OCI-LY3 (cell line): ENCODE measurements at regions not wholly inside any gene's neighbourhood (a gene's known extent, or its start where the extent isn't known, plus 50 kb on each side); places are given as distances from the start of the nearest gene placed in this dataset.
A peak's percentile ranks its signal among the peaks of the same experiment; 100 is the strongest.

Experiments
- H2AFZ ChIP-seq: fragments of 200-600, 300-600 bp; shearing (Covaris generic); 2 replicates; pipeline ENCODE4 v1.6.0; 2014; ENCODE audit warnings: antibody characterized with exemption, low read depth, low read length
- H3K27ac ChIP-seq: fragments of 200-600, 300-600 bp; sonication (generic); 2 replicates; pipeline ENCODE4 v1.5.1; 2014; ENCODE audit warnings: mild to moderate bottlenecking, low read length, moderate library complexity, mixed read lengths
- H3K27me3 ChIP-seq: fragments of 200-600, 300-600 bp; sonication (generic); 2 replicates; pipeline ENCODE4 v1.6.1; 2014; ENCODE audit warnings: low read depth, low read length, mixed read lengths
- H3K36me3 ChIP-seq: fragments of 200-600, 300-600 bp; sonication (generic); replicated peaks from 2 replicates; pipeline ENCODE3; 2014; ENCODE audit warnings: low read depth, low read length, mixed read lengths
- H3K4me1 ChIP-seq: fragments of 300-600, 200-600 bp; sonication (generic); 2 replicates; pipeline ENCODE4 v1.6.1; 2014; ENCODE audit warnings: low read length, mixed read lengths
- H3K4me2 ChIP-seq: fragments of 200-600, 300-600 bp; sonication (generic); 2 replicates; pipeline ENCODE4 v1.6.1; 2014; ENCODE audit warnings: low read length, mixed read lengths
- H3K4me3 ChIP-seq: fragments of 300-600, 200-600 bp; sonication (generic); 2 replicates; pipeline ENCODE4 v1.5.1; 2014; ENCODE audit warnings: antibody characterized with exemption, mild to moderate bottlenecking, low read length, moderate library complexity
- H3K79me2 ChIP-seq: fragments of 300-600, 200-600 bp; shearing (Covaris generic); 2 replicates; pipeline ENCODE4 v1.6.1; 2014; ENCODE audit warnings: mild to moderate bottlenecking, low read length, mixed read lengths
- H3K9ac ChIP-seq: fragments of 300-600, 200-600 bp; shearing (Covaris generic); 2 replicates; pipeline ENCODE4 v1.6.0; 2014; ENCODE audit warnings: mild to moderate bottlenecking, low read length, moderate library complexity
- H3K9me3 ChIP-seq: fragments of 200-600, 300-600 bp; shearing (Covaris generic); 2 replicates; pipeline ENCODE4 v1.6.1; 2014; ENCODE audit warnings: low read length, mixed read lengths; ENCODE audit not compliant: insufficient read depth
- H4K20me1 ChIP-seq: fragments of 200-600, 300-600 bp; sonication (generic); 2 replicates; pipeline ENCODE4 v1.6.1; 2016; ENCODE audit warnings: low read length, mixed read lengths; ENCODE audit not compliant: insufficient read depth
- EZH2phosphoT487 ChIP-seq: fragments of 200-600 bp; shearing (Covaris generic); IDR thresholded peaks from 2 replicates; pipeline ENCODE4 v1.6.1; 2018; ENCODE audit warnings: antibody characterized with exemption, mixed run types, low read depth
- TF ChIP-seq, protein P1 (sequence below): fragments of 200-600, 300-600 bp; sonication (generic); IDR thresholded peaks from 2 replicates; pipeline ENCODE4 v1.5.1; 2014; ENCODE audit warnings: antibody characterized with exemption, low read length, low read depth

DNA sequence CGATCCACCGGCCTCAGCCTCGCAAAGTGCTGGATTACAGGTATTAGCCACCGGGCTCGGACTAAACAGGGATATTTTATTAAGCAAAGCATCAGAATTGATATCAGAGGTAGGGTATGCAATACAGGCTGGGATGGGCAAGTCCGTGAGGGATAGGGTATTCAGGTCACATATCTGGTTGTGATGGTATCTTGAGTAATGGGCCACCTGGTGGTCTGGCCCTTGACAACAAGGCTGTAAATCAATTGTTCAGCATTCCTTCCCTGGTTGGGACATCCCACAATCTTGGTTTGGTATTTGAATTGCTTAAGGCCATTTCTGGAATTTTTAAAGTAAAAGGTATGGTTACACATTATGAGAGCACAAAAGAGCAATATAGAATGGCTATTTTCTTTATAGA lies 1588.0 kb downstream of the SLITRK1 start:
- no peak overlapping the region for H3K27ac ChIP-seq
- TF ChIP-seq, protein P1, sequence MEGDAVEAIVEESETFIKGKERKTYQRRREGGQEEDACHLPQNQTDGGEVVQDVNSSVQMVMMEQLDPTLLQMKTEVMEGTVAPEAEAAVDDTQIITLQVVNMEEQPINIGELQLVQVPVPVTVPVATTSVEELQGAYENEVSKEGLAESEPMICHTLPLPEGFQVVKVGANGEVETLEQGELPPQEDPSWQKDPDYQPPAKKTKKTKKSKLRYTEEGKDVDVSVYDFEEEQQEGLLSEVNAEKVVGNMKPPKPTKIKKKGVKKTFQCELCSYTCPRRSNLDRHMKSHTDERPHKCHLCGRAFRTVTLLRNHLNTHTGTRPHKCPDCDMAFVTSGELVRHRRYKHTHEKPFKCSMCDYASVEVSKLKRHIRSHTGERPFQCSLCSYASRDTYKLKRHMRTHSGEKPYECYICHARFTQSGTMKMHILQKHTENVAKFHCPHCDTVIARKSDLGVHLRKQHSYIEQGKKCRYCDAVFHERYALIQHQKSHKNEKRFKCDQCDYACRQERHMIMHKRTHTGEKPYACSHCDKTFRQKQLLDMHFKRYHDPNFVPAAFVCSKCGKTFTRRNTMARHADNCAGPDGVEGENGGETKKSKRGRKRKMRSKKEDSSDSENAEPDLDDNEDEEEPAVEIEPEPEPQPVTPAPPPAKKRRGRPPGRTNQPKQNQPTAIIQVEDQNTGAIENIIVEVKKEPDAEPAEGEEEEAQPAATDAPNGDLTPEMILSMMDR: no peak
- TF ChIP-seq EZH2phosphoT487: no peak
- H3K27me3 ChIP-seq: no peaks in the 10 kb centered on the region
- H2AFZ ChIP-seq: no peak overlapping the region
- H3K4me3 ChIP-seq: no peak overlapping the region
- no peaks in the 10 kb centered on the region for H3K36me3 ChIP-seq
- no peak overlapping the region for H3K9ac ChIP-seq
- H3K4me1 ChIP-seq: no peaks in the 10 kb centered on the region
- H4K20me1 ChIP-seq: no peaks in the 10 kb centered on the region
- no peak overlapping the region for H3K4me2 ChIP-seq
- no peaks in the 10 kb centered on the region for H3K79me2 ChIP-seq
- no peaks in the 10 kb centered on the region for H3K9me3 ChIP-seq

DNA sequence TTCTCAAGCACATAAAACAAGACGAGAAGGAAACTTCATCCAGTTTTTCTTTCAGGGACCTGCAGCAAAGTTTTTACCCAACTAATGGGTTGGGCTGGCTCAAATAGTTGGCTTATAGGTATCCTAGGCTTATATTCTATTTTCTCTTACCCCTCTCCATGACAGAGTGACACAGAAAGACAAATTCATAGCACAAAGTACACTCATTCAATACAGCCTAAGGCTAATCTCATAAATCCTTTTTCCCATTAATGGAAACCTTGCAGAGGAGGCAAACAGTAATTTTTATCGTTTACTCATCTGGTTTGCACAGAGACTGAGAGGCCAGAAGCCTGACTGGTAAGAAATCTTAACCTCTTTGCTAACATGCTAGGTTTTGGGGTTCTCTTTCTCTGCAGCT lies 1589.9 kb downstream of the SLITRK1 start:
- Histone ChIP-seq H4K20me1 (no peaks in the 10 kb centered on the region), H3K9ac (no peak overlapping the region), H3K4me2 (no peak overlapping the region), H3K27me3 (no peaks in the 10 kb centered on the region), H3K79me2 (no peaks in the 10 kb centered on the region), H3K4me1 (no peaks in the 10 kb centered on the region), H3K36me3 (no peaks in the 10 kb centered on the region), H3K27ac (no peak overlapping the region), H2AFZ (peak overlapping the region; percentile 57; the same call in 1 of the 2 replicates), H3K9me3 (no peaks in the 10 kb centered on the region), H3K4me3 (no peak overlapping the region)
- TF ChIP-seq EZH2phosphoT487: no peak
- TF ChIP-seq, protein P1: no peak

DNA sequence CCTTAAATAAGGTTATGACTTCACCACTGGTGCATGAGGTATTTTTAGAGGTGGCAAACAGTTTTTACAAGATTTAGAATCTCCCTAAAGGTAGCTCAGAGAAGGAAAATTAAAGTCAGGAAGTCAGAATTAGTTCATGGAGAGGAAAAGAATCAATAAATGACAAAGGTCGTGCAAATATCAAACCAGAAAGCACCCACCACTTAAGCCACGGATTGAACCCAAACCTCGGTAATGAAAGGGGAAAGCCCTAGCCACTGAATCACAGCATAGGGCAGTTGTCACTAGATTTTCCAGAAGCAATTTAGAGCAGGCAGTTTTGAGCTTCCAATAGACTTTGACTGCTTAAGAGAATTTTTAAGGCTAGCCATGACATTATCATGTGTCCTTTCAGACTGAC lies 1590.4 kb downstream of the SLITRK1 start:
- Histone ChIP-seq H3K4me1 (no peaks in the 10 kb centered on the region), H3K9me3 (no peaks in the 10 kb centered on the region), H3K4me3 (no peak overlapping the region), H3K36me3 (no peaks in the 10 kb centered on the region), H3K27me3 (no peaks in the 10 kb centered on the region), H4K20me1 (no peaks in the 10 kb centered on the region), H3K4me2 (no peak overlapping the region), H3K79me2 (no peaks in the 10 kb centered on the region), H3K9ac (no peak overlapping the region), H2AFZ (no peak overlapping the region), H3K27ac (no peak overlapping the region)
- TF ChIP-seq EZH2phosphoT487: no peak
- TF ChIP-seq, protein P1: no peak

DNA sequence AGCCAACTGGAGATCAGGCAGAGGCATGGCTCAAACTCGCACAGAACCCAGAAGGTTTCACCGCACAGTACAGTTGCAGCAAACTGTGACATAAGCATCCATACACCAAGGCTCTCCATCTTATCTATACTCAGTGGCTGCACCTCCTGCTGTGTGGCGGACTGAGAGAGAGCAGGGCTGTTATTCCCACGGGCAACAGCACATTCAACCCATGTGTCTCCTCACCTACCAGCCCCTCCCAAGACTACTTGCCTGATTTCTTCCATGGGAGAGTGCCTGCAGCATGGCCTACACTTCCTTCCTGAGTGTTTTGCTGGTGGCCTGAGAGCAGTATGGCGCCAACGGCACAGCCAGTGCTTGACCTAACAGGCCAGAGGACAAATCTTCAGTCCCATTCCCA lies 1606.6 kb downstream of the SLITRK1 start:
- Histone ChIP-seq H3K27ac (no peak overlapping the region), H3K4me2 (no peak overlapping the region), H4K20me1 (no peaks in the 10 kb centered on the region), H3K4me1 (no peaks in the 10 kb centered on the region), H3K36me3 (no peaks in the 10 kb centered on the region), H3K9ac (no peak overlapping the region), H3K27me3 (no peaks in the 10 kb centered on the region), H3K79me2 (no peaks in the 10 kb centered on the region), H2AFZ (peak overlapping the region; percentile 45; the same call in 1 of the 2 replicates), H3K9me3 (no peaks in the 10 kb centered on the region), H3K4me3 (no peak overlapping the region)
- TF ChIP-seq, protein P1: no peak
- no peak for TF ChIP-seq EZH2phosphoT487
